PFSK-1 (cell line): ENCODE measurements at regions not wholly inside any gene's neighbourhood (a gene's known extent, or its start where the extent isn't known, plus 50 kb on each side); places are given as distances from the start of the nearest gene placed in this dataset.

Experiments used
- FOXP2 ChIP-seq: optimal IDR thresholded peaks from 2 replicates; pipeline ENCODE3; 2011; ENCODE audit warnings: borderline replicate concordance, control low read depth, inconsistent platforms; ENCODE audit not compliant: insufficient read depth; ENCODE audit errors: extremely low read length, extremely low read depth
- POLR2AphosphoS5 ChIP-seq: IDR thresholded peaks from 2 replicates; pipeline ENCODE4 v1.6.1; 2012; ENCODE audit warnings: low read depth, mild to moderate bottlenecking, control low read depth, low read length, moderate library complexity
- SIN3A ChIP-seq: IDR thresholded peaks from 2 replicates; pipeline ENCODE4 v1.6.1; 2012; ENCODE audit warnings: mild to moderate bottlenecking, low read length, moderate library complexity, borderline replicate concordance; ENCODE audit not compliant: insufficient read depth
- TAF1 ChIP-seq: IDR thresholded peaks from 2 replicates; pipeline ENCODE4 v1.6.1; 2012; ENCODE audit warnings: low read length, control low read depth, borderline replicate concordance; ENCODE audit not compliant: insufficient read depth
- TF ChIP-seq, protein P1 (sequence below), 2 experiments: IDR thresholded peaks; 2 replicates each; pipeline versions ENCODE4 v1.6.1 to v1.8.0; 2011 to 2012; ENCODE audit warnings: low read depth in 2 of 2, low read length in 2 of 2, control low read depth in 1 of 2, inconsistent platforms in 1 of 2, mild to moderate bottlenecking in 1 of 2, moderate library complexity in 1 of 2; ENCODE audit not compliant: insufficient read depth in 1 of 2

- TF ChIP-seq, protein P1, sequence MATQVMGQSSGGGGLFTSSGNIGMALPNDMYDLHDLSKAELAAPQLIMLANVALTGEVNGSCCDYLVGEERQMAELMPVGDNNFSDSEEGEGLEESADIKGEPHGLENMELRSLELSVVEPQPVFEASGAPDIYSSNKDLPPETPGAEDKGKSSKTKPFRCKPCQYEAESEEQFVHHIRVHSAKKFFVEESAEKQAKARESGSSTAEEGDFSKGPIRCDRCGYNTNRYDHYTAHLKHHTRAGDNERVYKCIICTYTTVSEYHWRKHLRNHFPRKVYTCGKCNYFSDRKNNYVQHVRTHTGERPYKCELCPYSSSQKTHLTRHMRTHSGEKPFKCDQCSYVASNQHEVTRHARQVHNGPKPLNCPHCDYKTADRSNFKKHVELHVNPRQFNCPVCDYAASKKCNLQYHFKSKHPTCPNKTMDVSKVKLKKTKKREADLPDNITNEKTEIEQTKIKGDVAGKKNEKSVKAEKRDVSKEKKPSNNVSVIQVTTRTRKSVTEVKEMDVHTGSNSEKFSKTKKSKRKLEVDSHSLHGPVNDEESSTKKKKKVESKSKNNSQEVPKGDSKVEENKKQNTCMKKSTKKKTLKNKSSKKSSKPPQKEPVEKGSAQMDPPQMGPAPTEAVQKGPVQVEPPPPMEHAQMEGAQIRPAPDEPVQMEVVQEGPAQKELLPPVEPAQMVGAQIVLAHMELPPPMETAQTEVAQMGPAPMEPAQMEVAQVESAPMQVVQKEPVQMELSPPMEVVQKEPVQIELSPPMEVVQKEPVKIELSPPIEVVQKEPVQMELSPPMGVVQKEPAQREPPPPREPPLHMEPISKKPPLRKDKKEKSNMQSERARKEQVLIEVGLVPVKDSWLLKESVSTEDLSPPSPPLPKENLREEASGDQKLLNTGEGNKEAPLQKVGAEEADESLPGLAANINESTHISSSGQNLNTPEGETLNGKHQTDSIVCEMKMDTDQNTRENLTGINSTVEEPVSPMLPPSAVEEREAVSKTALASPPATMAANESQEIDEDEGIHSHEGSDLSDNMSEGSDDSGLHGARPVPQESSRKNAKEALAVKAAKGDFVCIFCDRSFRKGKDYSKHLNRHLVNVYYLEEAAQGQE (IDR thresholded peaks at IDR 0.05; ENCODE audit: insufficient read depth in 1 of 2, low read depth in 2 of 2, low read length in 2 of 2): no peak
- no peak for TF ChIP-seq POLR2AphosphoS5
- TF ChIP-seq SIN3A: no peak
- TF ChIP-seq TAF1: no peak
- no peak for TF ChIP-seq FOXP2
Measured at GRCh38 chr4:29058531-29058930, 1661.6 kb upstream of the PCDH7 start.
